Kidney (tissue), 13 donors: ENCODE measurements at regions not wholly inside any gene's neighbourhood (a gene's known extent, or its start where the extent isn't known, plus 50 kb on each side); places are given as distances from the start of the nearest gene placed in this dataset.

Experiments used
- DNase-seq, 5 donors: peaks; one replicate each; pipeline ENCODE4 v3.0.0-alpha.2; 2013 to 2020
- FAIRE-seq: peaks from 2 replicates; lab custom pipeline; 2012; peaks lifted over from hg19 to GRCh38; lab: Jason Lieb, UNC
- H3K27ac ChIP-seq, 2 donors: one replicate each; pipeline ENCODE4 v1.7.0; 2013; ENCODE audit warnings: low read depth in 2 of 2, low read length in 2 of 2, inconsistent platforms in 1 of 2
- H3K27me3 ChIP-seq: one replicate; pipeline ENCODE4 v1.7.1; 2013; ENCODE audit warnings: low read length, inconsistent platforms; ENCODE audit not compliant: control insufficient read depth, insufficient read depth
- H3K36me3 ChIP-seq, 3 donors: one replicate each; pipeline versions ENCODE4 v1.7.0 to v1.7.1; 2013; ENCODE audit warnings: low read length in 3 of 3, control low read depth in 1 of 3, inconsistent platforms in 1 of 3; ENCODE audit not compliant: insufficient read depth in 3 of 3, control insufficient read depth in 2 of 3
- H3K4me1 ChIP-seq, 3 donors: one replicate each; pipeline versions ENCODE4 v1.7.0 to v1.7.1; 2013; ENCODE audit warnings: low read length in 3 of 3, inconsistent platforms in 1 of 3, low read depth in 1 of 3; ENCODE audit not compliant: control insufficient read depth in 2 of 3, insufficient read depth in 2 of 3
- H3K4me3 ChIP-seq, 3 donors: one replicate each; pipeline versions ENCODE4 v1.7.0 to v1.8.1; 2013; ENCODE audit warnings: low read length in 3 of 3, control low read depth in 1 of 3, inconsistent platforms in 1 of 3
- H3K9ac ChIP-seq, 3 donors: one replicate each; pipeline versions ENCODE4 v1.7.0 to v1.7.1; 2013; ENCODE audit warnings: low read length in 3 of 3, control low read depth in 1 of 3, inconsistent platforms in 1 of 3
- H3K9me3 ChIP-seq, 3 donors: one replicate each; pipeline versions ENCODE4 v1.7.0 to v1.7.1; 2013; ENCODE audit warnings: low read length in 3 of 3, control low read depth in 1 of 3, inconsistent platforms in 1 of 3; ENCODE audit not compliant: control insufficient read depth in 2 of 3, insufficient read depth in 1 of 3
- CTCF ChIP-seq: IDR thresholded peaks from 3 replicates; pipeline ENCODE4 v1.5.1; 2012; ENCODE audit warnings: mild to moderate bottlenecking, moderate library complexity, borderline replicate concordance; ENCODE audit not compliant: insufficient read depth; ENCODE audit errors: extremely low read depth
- intact Hi-C: fragments of 100-400 bp; cut with DNase I; formaldehyde crosslinking; loops from one replicate; pipeline ENCODE4 v1.11.1; 2022
- donor health status: control.
- donor health status: control.
- donor health status: control.
- donor health status: control.
- donor health status: control.
- donor health status: DM: yes; HTN: yes; CAD: no.
- donor health status: Normal renal cell carcinoma (clear cell type).

DNA sequence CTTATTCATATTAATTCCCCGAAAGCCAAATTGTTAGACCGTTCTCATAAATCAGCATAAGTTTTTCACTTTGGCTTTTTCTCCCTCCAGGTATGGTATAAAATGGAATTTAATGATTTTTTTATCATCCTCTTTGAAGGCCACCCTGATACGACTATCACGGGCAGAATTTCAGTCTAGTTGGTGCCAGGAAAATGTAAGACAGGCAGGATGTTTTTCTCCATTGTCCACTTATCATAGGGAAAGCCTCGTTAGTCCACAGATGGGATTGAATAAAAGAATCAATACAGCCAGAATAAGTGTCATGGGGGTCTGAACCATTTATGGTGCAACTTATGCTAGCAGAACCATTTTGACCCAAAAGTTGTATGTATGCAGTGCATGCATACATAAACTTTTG, 566.0 kb upstream of the ARGLU1 start:
- TF ChIP-seq CTCF = no peak
- no peaks in the 10 kb centered on the region for H3K27me3 ChIP-seq
- H3K9me3 ChIP-seq = no peaks in the 10 kb centered on the region
- no peaks in the 10 kb centered on the region for H3K36me3 ChIP-seq
- H3K4me3 ChIP-seq = no peak overlapping the region
- no peak overlapping the region for H3K9ac ChIP-seq
- intact Hi-C loops = no loop called here
- H3K27ac ChIP-seq = no peak overlapping the region
- DNase-seq (no peak), FAIRE-seq (no peak)
- H3K4me1 ChIP-seq = no peaks in the 10 kb centered on the region

DNA sequence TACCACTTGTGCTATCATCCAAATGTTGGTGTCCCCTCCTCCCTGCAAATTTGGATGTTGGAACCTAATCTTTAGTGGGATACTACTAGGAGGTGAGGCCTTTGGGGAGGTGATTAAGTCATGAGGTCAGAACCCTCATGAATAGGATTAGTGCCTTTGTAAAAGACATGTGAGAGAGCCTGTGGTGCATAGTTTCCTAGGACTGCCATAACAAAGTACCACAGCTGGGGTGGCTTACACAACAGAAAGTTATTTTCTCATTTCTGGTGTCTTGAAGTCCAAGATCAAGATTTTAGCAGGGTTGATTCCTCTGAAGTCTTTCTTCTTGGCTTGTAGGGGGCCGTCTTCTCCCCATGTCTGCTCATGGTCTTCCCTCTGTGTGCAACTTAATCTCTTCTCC, 562.6 kb upstream of the ARGLU1 start:
- no peaks in the 10 kb centered on the region for H3K36me3 ChIP-seq
- H3K9me3 ChIP-seq = peaks cover 0 to 3% (median 0%) of the 10 kb centered on the region in 3 donors
- no peaks in the 10 kb centered on the region for H3K4me1 ChIP-seq
- intact Hi-C loops = no loop called here
- no peak overlapping the region for H3K27ac ChIP-seq
- no peak overlapping the region for H3K4me3 ChIP-seq
- H3K9ac ChIP-seq = no peak overlapping the region
- no peak for TF ChIP-seq CTCF
- DNase-seq (no peak), FAIRE-seq (no peak)
- H3K27me3 ChIP-seq = no peaks in the 10 kb centered on the region

DNA sequence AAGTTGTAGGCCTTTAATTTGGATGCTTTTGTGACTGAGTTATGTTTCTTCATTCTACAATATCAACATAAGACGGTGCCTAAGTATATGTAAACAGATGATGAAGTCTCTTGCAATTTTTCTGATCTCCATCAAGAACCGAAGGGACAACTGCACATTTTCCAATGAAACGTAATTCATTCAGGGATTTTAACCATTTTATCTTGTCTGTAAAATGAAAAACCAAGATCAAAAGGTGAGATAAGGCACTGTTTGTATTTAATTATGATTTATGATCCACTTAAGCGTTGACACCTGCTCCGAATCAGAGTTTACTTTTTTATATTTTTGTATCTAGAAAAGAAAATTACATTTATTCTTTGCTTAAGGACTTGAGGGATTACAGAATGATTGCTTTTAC, 556.8 kb upstream of the ARGLU1 start:
- FAIRE-seq (no peak), DNase-seq (no peak)
- intact Hi-C loops = no loop called here
- TF ChIP-seq CTCF = no peak
- H3K36me3 ChIP-seq = no peaks in the 10 kb centered on the region
- no peaks in the 10 kb centered on the region for H3K4me1 ChIP-seq
- H3K4me3 ChIP-seq = no peak overlapping the region
- H3K9ac ChIP-seq = no peak overlapping the region
- H3K9me3 ChIP-seq = peaks cover 0 to 3% (median 0%) of the 10 kb centered on the region in 3 donors
- no peak overlapping the region for H3K27ac ChIP-seq
- H3K27me3 ChIP-seq = no peaks in the 10 kb centered on the region

- TF ChIP-seq CTCF = peak; percentile 34
- intact Hi-C loops = no loop called here
- no peaks in the 10 kb centered on the region for H3K4me1 ChIP-seq
- H3K36me3 ChIP-seq = no peaks in the 10 kb centered on the region
- DNase-seq = peak in 2 of 5 donors; percentile 48 to 50
- H3K4me3 ChIP-seq = no peak overlapping the region
- H3K9ac ChIP-seq = no peak overlapping the region
- H3K27me3 ChIP-seq = no peaks in the 10 kb centered on the region
- peak; percentile 97 for FAIRE-seq
- H3K27ac ChIP-seq = no peak overlapping the region
- H3K9me3 ChIP-seq = peaks cover 0 to 3% (median 0%) of the 10 kb centered on the region in 3 donors
Observed at GRCh38 chr13:107124129-107124718, 556.3 kb upstream of the ARGLU1 start.
